Lower lobe of right lung (tissue), 2 donors: ENCODE measurements at regions not wholly inside any gene's neighbourhood (a gene's known extent, or its start where the extent isn't known, plus 50 kb on each side); places are given as distances from the start of the nearest gene placed in this dataset.

Source experiments
- ATAC-seq, 2 donors: fragments of 200-7000 bp; cut with Tn5 transposase; one replicate each; pipeline ENCODE4 v1.9.1; 2020 to 2022; ENCODE audit warnings: mild to moderate bottlenecking in 2 of 2, moderate library complexity in 2 of 2
- DNase-seq: peaks from one replicate; pipeline ENCODE4 v3.0.0-alpha.2; 2020
- H3K27ac ChIP-seq: fragments of 200-600 bp; one replicate; pipeline ENCODE4 v1.8.0; 2022
- H3K27me3 ChIP-seq: fragments of 200-600 bp; one replicate; pipeline ENCODE4 v1.8.0; 2022; ENCODE audit warnings: low read depth
- H3K36me3 ChIP-seq: fragments of 200-600 bp; one replicate; pipeline ENCODE4 v1.8.0; 2022; ENCODE audit warnings: mild to moderate bottlenecking
- H3K4me1 ChIP-seq: fragments of 200-600 bp; one replicate; pipeline ENCODE4 v1.8.0; 2022
- H3K4me3 ChIP-seq: fragments of 200-600 bp; one replicate; pipeline ENCODE4 v1.8.0; 2022; ENCODE audit warnings: mild to moderate bottlenecking
- H3K9me3 ChIP-seq: fragments of 200-600 bp; one replicate; pipeline ENCODE4 v1.8.0; 2022
- CTCF ChIP-seq: fragments of 200-600 bp; IDR thresholded peaks from one replicate; pipeline ENCODE4 v1.8.0; 2022; ENCODE audit warnings: antibody characterized with exemption, mild to moderate bottlenecking
- intact Hi-C: fragments of 100-400 bp; cut with DNase I; formaldehyde crosslinking; loops from one replicate; pipeline ENCODE4 v1.11.0; 2022
- donor health status: DM: no; HTN: yes; CAD: no; lungs with severe emphysema.

- Histone ChIP-seq H3K27ac (no peak overlapping the region), H3K9me3 (no peaks in the 10 kb centered on the region), H3K27me3 (no peaks in the 10 kb centered on the region), H3K36me3 (no peaks in the 10 kb centered on the region), H3K4me3 (no peak overlapping the region), H3K4me1 (no peaks in the 10 kb centered on the region)
- no peak for TF ChIP-seq CTCF
- intact Hi-C loops, result no loop called here
- DNase-seq, result no peak
- ATAC-seq, result no peak
These were observed 82.2 kb upstream of the LIFR start for GRCh38 chr5:38638656-38639055.

- Histone ChIP-seq H3K36me3 (no peaks in the 10 kb centered on the region), H3K9me3 (no peaks in the 10 kb centered on the region), H3K4me3 (no peak overlapping the region), H3K4me1 (no peaks in the 10 kb centered on the region), H3K27ac (no peak overlapping the region), H3K27me3 (no peaks in the 10 kb centered on the region)
- ATAC-seq (peak; percentile 65 to 77), DNase-seq (no peak)
- intact Hi-C loops, result no loop called here
- TF ChIP-seq CTCF, result no peak
These were observed 83.2 kb upstream of the LIFR start for GRCh38 chr5:38639377-38640358.

- H3K4me3 ChIP-seq, result no peak overlapping the region
- H3K27me3 ChIP-seq, result no peaks in the 10 kb centered on the region
- H3K27ac ChIP-seq, result no peak overlapping the region
- H3K9me3 ChIP-seq, result no peaks in the 10 kb centered on the region
- intact Hi-C loops, result no loop called here
- DNase-seq (no peak), ATAC-seq (no peak)
- no peaks in the 10 kb centered on the region for H3K4me1 ChIP-seq
- H3K36me3 ChIP-seq, result no peaks in the 10 kb centered on the region
- no peak for TF ChIP-seq CTCF
These were observed 84.6 kb upstream of the LIFR start for GRCh38 chr5:38641003-38641402.

- H3K9me3 ChIP-seq, result no peaks in the 10 kb centered on the region
- no peak overlapping the region for H3K4me3 ChIP-seq
- H3K36me3 ChIP-seq, result no peaks in the 10 kb centered on the region
- no peak for TF ChIP-seq CTCF
- intact Hi-C loops, result no loop called here
- H3K4me1 ChIP-seq, result no peaks in the 10 kb centered on the region
- no peak overlapping the region for H3K27ac ChIP-seq
- DNase-seq (no peak), ATAC-seq (no peak)
- no peaks in the 10 kb centered on the region for H3K27me3 ChIP-seq
These were observed 85.9 kb upstream of the LIFR start for GRCh38 chr5:38642189-38642911.

GRCh38 chr5:38643616-38644015 lies 87.2 kb upstream of the LIFR start:
- Histone ChIP-seq H3K4me1 (no peaks in the 10 kb centered on the region), H3K4me3 (no peak overlapping the region), H3K27ac (no peak overlapping the region), H3K36me3 (no peaks in the 10 kb centered on the region), H3K27me3 (no peaks in the 10 kb centered on the region), H3K9me3 (no peaks in the 10 kb centered on the region)
- ATAC-seq (no peak), DNase-seq (no peak)
- no peak for TF ChIP-seq CTCF
- intact Hi-C loops, result no loop called here
